HCT116 (cell line): ENCODE measurements at regions not wholly inside any gene's neighbourhood (a gene's known extent, or its start where the extent isn't known, plus 50 kb on each side); places are given as distances from the start of the nearest gene placed in this dataset.

Experiments used
- ATAC-seq: fragments of 200-7000 bp; cut with Tn5 transposase; 2 replicates; pipeline ENCODE4 v1.9.1; 2020; ENCODE audit warnings: mild to moderate bottlenecking, moderate library complexity
- BruUV-seq: library from RNA; stranded (reverse); fragments of 400-500 nt; replicated peaks from 2 replicates; lab custom pipeline; 2021; lab: Mats Ljungman, UMichigan
- CTCF ChIA-PET: fragments of 300-600 bp; sonication (Branson Sonifier 250); formaldehyde crosslinking; loops from one replicate; lab custom pipeline; 2021; ENCODE audit warnings: antibody characterized with exemption; lab: Charles Lee
- POLR2A ChIA-PET: fragments of 300-600, 350-600 bp; sonication (Branson Sonifier 250); formaldehyde crosslinking; loops from one replicate; lab custom pipeline; 2021; ENCODE audit warnings: antibody characterized with exemption; lab: Charles Lee
- RAD21 ChIA-PET, 2 experiments: fragments of 300-600 bp; sonication (Branson Sonifier 250); formaldehyde crosslinking; loops; one replicate each; lab custom pipeline; 2023; ENCODE audit warnings: low total read pairs in 2 of 2; ENCODE audit not compliant: uncharacterized antibody in 2 of 2, unreplicated experiment in 2 of 2, low non-redundant PET in 1 of 2; lab: Charles Lee
- DNase-seq: peaks from one replicate; pipeline ENCODE4 v3.0.0-alpha.2; 2010; ENCODE audit warnings: low read depth, low spot score
- H2AFZ ChIP-seq: fragments of 200-600 bp; shearing (Covaris generic), sonication (generic); 2 replicates; pipeline ENCODE4 v1.6.1; 2017; ENCODE audit warnings: low read depth, mixed run types, mixed read lengths, antibody characterized with exemption, low read length; ENCODE audit not compliant: poor library complexity, severe bottlenecking
- H3K27ac ChIP-seq: 2 replicates; pipeline ENCODE4 v1.5.1; 2012; ENCODE audit warnings: low read depth, low read length
- H3K27me3 ChIP-seq: fragments of 200-600 bp; sonication (generic); 2 replicates; pipeline ENCODE4 v1.6.1; 2016; ENCODE audit warnings: mixed run types, low read length, mixed read lengths; ENCODE audit not compliant: insufficient read depth
- H3K36me3 ChIP-seq, 2 experiments: fragments of 200-500 bp in 1 of 2; fragments of 200-600 bp in 1 of 2; sonication (Bioruptor generic) in 1 of 2; sonication (generic) in 1 of 2; 2 replicates each; pipeline versions ENCODE4 v1.5.1 to v1.6.1; 2014 to 2016; ENCODE audit warnings: low read length in 2 of 2, inconsistent platforms in 1 of 2, mixed read lengths in 1 of 2, mixed run types in 1 of 2; ENCODE audit not compliant: insufficient read depth in 2 of 2, control insufficient read depth in 1 of 2
- H3K4me1 ChIP-seq, 2 experiments: fragments of 200-600 bp in 1 of 2; sonication (generic) in 1 of 2; 2 replicates each; pipeline versions ENCODE4 v1.5.1 to v1.6.1; 2012 to 2017; ENCODE audit warnings: low read length in 2 of 2, inconsistent platforms in 1 of 2, mild to moderate bottlenecking in 1 of 2, mixed read lengths in 1 of 2, mixed run types in 1 of 2, moderate library complexity in 1 of 2; ENCODE audit not compliant: insufficient read depth in 2 of 2, control insufficient read depth in 1 of 2
- H3K4me2 ChIP-seq: fragments of 200-600 bp; sonication (generic); 2 replicates; pipeline ENCODE4 v1.6.1; 2017; ENCODE audit warnings: mixed run types, low read length, mixed read lengths
- H3K4me3 ChIP-seq, 2 experiments: fragments of 200-600 bp in 1 of 2; sonication (generic) in 1 of 2; replicated peaks in 1 of 2; 2 replicates each; pipeline ENCODE4 v1.5.1; 2011 to 2016; ENCODE audit warnings: low read length in 2 of 2, control low read depth in 1 of 2, low read depth in 1 of 2, mild to moderate bottlenecking in 1 of 2, mixed read lengths in 1 of 2, mixed run types in 1 of 2
- H3K79me2 ChIP-seq: fragments of 200-600 bp; sonication (generic); 2 replicates; pipeline ENCODE4 v1.6.1; 2017; ENCODE audit warnings: mild to moderate bottlenecking, mixed run types, low read length, moderate library complexity, mixed read lengths; ENCODE audit not compliant: insufficient read depth
- H3K9ac ChIP-seq: fragments of 200-600 bp; sonication (generic); 2 replicates; pipeline ENCODE4 v1.6.1; 2016; ENCODE audit warnings: low read length, mixed read lengths
- H3K9me2 ChIP-seq: fragments of 200-600 bp; sonication (generic), shearing (Covaris generic); 2 replicates; pipeline ENCODE4 v1.6.1; 2017; ENCODE audit warnings: mixed run types, mild to moderate bottlenecking, moderate library complexity; ENCODE audit not compliant: insufficient read depth
- H3K9me3 ChIP-seq, 2 experiments: fragments of 200-500 bp in 1 of 2; fragments of 200-600 bp in 1 of 2; sonication (Bioruptor generic) in 1 of 2; sonication (generic) in 1 of 2; 2 replicates each; pipeline ENCODE4 v1.6.1; 2014 to 2017; ENCODE audit warnings: low read length in 2 of 2, mixed read lengths in 2 of 2, inconsistent platforms in 1 of 2, low read depth in 1 of 2, mild to moderate bottlenecking in 1 of 2, mixed run types in 1 of 2, moderate library complexity in 1 of 2; ENCODE audit not compliant: control insufficient read depth in 1 of 2, insufficient read depth in 1 of 2
- H4K20me1 ChIP-seq: fragments of 200-600 bp; sonication (generic), shearing (Covaris generic); 2 replicates; pipeline ENCODE4 v1.6.1; 2017; ENCODE audit warnings: mixed run types, mild to moderate bottlenecking, moderate library complexity; ENCODE audit not compliant: insufficient read depth
- CEBPB ChIP-seq: IDR thresholded peaks from 2 replicates; pipeline ENCODE4 v1.6.1; 2012; ENCODE audit warnings: low read depth
- EGR1 ChIP-seq: IDR thresholded peaks from 2 replicates; pipeline ENCODE4 v1.6.1; 2012; ENCODE audit warnings: low read depth
- ELF1 ChIP-seq: IDR thresholded peaks from 2 replicates; pipeline ENCODE4 v1.6.1; 2012; ENCODE audit warnings: low read depth, borderline replicate concordance
- EZH2phosphoT487 ChIP-seq: fragments of 200-600 bp; IDR thresholded peaks from 2 replicates; pipeline ENCODE4 v1.6.1; 2018; ENCODE audit warnings: antibody characterized with exemption, borderline replicate concordance
- FOSL1 ChIP-seq: IDR thresholded peaks from 2 replicates; pipeline ENCODE4 v1.6.1; 2012; ENCODE audit warnings: low read depth
- JUND ChIP-seq: IDR thresholded peaks from 2 replicates; pipeline ENCODE4 v1.6.1; 2012
- SP1 ChIP-seq: IDR thresholded peaks from 2 replicates; pipeline ENCODE4 v1.6.1; 2012; ENCODE audit warnings: low read depth
- SRF ChIP-seq: IDR thresholded peaks from 2 replicates; pipeline ENCODE4 v1.6.1; 2012; ENCODE audit warnings: low read depth
- YY1 ChIP-seq: IDR thresholded peaks from 2 replicates; pipeline ENCODE4 v1.6.1; 2011; ENCODE audit warnings: low read length, low read depth, moderate library complexity, mild to moderate bottlenecking; ENCODE audit not compliant: insufficient replicate concordance; ENCODE audit errors: extremely low read depth
- ZNF274 ChIP-seq: fragments of 200-500 bp; sonication (Bioruptor generic); IDR thresholded peaks from 2 replicates; pipeline ENCODE4 v1.6.1; 2014; ENCODE audit warnings: mild to moderate bottlenecking, low read depth, low read length, inconsistent platforms
- intact Hi-C: fragments of 100-400 bp; cut with micrococcal nuclease; formaldehyde crosslinking; loops from 2 replicates; pipeline ENCODE4 v1.10.0; 2022
- TF ChIP-seq, protein P1 (sequence below), 3 experiments: fragments of 200-600 bp in 1 of 3; sonication (generic) in 1 of 3; IDR thresholded peaks in 2 of 3; conservative IDR thresholded peaks in 1 of 3; 2 replicates each; pipeline ENCODE4 v1.5.1; 2012 to 2017; ENCODE audit warnings: low read depth in 2 of 3, low read length in 2 of 3, antibody characterized with exemption in 1 of 3, borderline replicate concordance in 1 of 3, control low read depth in 1 of 3, mild to moderate bottlenecking in 1 of 3, mixed read lengths in 1 of 3, mixed run types in 1 of 3, moderate library complexity in 1 of 3; ENCODE audit not compliant: insufficient read depth in 1 of 3
- TF ChIP-seq, protein P2 (sequence below): IDR thresholded peaks from 2 replicates; pipeline ENCODE4 v1.6.1; 2012
- TF ChIP-seq, protein P3 (sequence below): IDR thresholded peaks from 2 replicates; pipeline ENCODE4 v1.6.1; 2012; ENCODE audit warnings: low read depth

GRCh38 chr9:12510551-12510950, 182.6 kb upstream of the TYRP1 start:
- Histone ChIP-seq H4K20me1 (no peaks in the 10 kb centered on the region), H3K4me3 (no peak overlapping the region), H3K4me1 (no peaks in the 10 kb centered on the region), H3K9me3 (peaks cover 0 to 14% of the 10 kb centered on the region in 2 experiments; a peak in 1 of 4 replicates), H3K9ac (no peak overlapping the region), H3K9me2 (no peaks in the 10 kb centered on the region), H3K27ac (no peak overlapping the region), H3K79me2 (no peaks in the 10 kb centered on the region), H3K27me3 (no peaks in the 10 kb centered on the region), H3K36me3 (no peaks in the 10 kb centered on the region), H3K4me2 (no peak overlapping the region), H2AFZ (no peak overlapping the region)
- TF ChIP-seq ELF1 (no peak), EGR1 (no peak)
- TF ChIP-seq, protein P1, sequence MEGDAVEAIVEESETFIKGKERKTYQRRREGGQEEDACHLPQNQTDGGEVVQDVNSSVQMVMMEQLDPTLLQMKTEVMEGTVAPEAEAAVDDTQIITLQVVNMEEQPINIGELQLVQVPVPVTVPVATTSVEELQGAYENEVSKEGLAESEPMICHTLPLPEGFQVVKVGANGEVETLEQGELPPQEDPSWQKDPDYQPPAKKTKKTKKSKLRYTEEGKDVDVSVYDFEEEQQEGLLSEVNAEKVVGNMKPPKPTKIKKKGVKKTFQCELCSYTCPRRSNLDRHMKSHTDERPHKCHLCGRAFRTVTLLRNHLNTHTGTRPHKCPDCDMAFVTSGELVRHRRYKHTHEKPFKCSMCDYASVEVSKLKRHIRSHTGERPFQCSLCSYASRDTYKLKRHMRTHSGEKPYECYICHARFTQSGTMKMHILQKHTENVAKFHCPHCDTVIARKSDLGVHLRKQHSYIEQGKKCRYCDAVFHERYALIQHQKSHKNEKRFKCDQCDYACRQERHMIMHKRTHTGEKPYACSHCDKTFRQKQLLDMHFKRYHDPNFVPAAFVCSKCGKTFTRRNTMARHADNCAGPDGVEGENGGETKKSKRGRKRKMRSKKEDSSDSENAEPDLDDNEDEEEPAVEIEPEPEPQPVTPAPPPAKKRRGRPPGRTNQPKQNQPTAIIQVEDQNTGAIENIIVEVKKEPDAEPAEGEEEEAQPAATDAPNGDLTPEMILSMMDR (IDR thresholded peaks at IDR 0.05 in 2 of 3, conservative IDR thresholded peaks at IDR 0.05 in 1 of 3; ENCODE audit: borderline replicate concordance in 1 of 3, insufficient read depth in 1 of 3, low read depth in 2 of 3, low read length in 2 of 3) = no peak
- ChIA-PET POLR2A (no interaction called here), CTCF (no interaction called here), RAD21 (no interaction called here)
- intact Hi-C loops = no loop called here
- BruUV-seq = no TSS peak
- ATAC-seq (no peak), DNase-seq (no peak)

DNA sequence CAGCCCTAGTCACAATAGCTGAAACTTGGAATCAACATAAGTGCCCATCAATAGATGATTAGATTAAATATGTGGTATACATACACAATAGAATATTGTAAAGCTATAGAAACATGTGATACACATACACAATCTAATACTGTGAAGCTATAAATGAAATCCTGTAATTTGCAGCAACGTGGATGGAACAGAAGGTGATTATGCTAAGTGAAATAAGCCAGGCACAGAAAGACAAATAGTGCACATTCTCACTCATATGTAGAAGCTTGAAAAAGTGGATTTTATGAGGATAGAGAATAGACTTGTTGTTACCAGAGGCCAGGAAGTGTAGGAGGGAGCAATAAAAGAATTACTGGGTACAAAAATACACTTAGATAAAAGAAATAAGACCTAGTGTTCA, 181.5 kb upstream of the TYRP1 start:
- Histone ChIP-seq H4K20me1 (no peaks in the 10 kb centered on the region), H3K4me2 (no peak overlapping the region)
- RAD21 ChIA-PET = no interaction called here
- BruUV-seq = no TSS peak
- intact Hi-C loops = no loop called here
- ATAC-seq (no peak), DNase-seq (no peak)
- TF ChIP-seq ZNF274 (no peak), FOSL1 (no peak), JUND (no peak), SRF (no peak), EZH2phosphoT487 (no peak), YY1 (no peak), CEBPB (no peak), SP1 (no peak)
- TF ChIP-seq, protein P2, sequence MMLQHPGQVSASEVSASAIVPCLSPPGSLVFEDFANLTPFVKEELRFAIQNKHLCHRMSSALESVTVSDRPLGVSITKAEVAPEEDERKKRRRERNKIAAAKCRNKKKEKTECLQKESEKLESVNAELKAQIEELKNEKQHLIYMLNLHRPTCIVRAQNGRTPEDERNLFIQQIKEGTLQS = no peak
- TF ChIP-seq, protein P3, sequence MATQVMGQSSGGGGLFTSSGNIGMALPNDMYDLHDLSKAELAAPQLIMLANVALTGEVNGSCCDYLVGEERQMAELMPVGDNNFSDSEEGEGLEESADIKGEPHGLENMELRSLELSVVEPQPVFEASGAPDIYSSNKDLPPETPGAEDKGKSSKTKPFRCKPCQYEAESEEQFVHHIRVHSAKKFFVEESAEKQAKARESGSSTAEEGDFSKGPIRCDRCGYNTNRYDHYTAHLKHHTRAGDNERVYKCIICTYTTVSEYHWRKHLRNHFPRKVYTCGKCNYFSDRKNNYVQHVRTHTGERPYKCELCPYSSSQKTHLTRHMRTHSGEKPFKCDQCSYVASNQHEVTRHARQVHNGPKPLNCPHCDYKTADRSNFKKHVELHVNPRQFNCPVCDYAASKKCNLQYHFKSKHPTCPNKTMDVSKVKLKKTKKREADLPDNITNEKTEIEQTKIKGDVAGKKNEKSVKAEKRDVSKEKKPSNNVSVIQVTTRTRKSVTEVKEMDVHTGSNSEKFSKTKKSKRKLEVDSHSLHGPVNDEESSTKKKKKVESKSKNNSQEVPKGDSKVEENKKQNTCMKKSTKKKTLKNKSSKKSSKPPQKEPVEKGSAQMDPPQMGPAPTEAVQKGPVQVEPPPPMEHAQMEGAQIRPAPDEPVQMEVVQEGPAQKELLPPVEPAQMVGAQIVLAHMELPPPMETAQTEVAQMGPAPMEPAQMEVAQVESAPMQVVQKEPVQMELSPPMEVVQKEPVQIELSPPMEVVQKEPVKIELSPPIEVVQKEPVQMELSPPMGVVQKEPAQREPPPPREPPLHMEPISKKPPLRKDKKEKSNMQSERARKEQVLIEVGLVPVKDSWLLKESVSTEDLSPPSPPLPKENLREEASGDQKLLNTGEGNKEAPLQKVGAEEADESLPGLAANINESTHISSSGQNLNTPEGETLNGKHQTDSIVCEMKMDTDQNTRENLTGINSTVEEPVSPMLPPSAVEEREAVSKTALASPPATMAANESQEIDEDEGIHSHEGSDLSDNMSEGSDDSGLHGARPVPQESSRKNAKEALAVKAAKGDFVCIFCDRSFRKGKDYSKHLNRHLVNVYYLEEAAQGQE = no peak
- TF ChIP-seq, all 23 proteins: peak for 0
- H3K36me3 ChIP-seq = no peaks in the 10 kb centered on the region
- no peak overlapping the region for H3K27ac ChIP-seq
- H3K9me2 ChIP-seq = no peaks in the 10 kb centered on the region
- ChIA-PET POLR2A (no interaction called here), CTCF (no interaction called here)
- H3K4me1 ChIP-seq = no peaks in the 10 kb centered on the region
- no peak overlapping the region for H3K9ac ChIP-seq
- H3K4me3 ChIP-seq = no peak overlapping the region
- no peaks in the 10 kb centered on the region for H3K79me2 ChIP-seq
- H3K27me3 ChIP-seq = no peaks in the 10 kb centered on the region
- no peak overlapping the region for H2AFZ ChIP-seq
- H3K9me3 ChIP-seq = peaks cover 0 to 14% of the 10 kb centered on the region in 2 experiments; a peak in 1 of 4 replicates
